Upper lobe of left lung (tissue), 4 donors: ENCODE measurements at regions not wholly inside any gene's neighbourhood (a gene's known extent, or its start where the extent isn't known, plus 50 kb on each side); places are given as distances from the start of the nearest gene placed in this dataset.

Experiments
- CTCF ChIP-seq, 6 experiments: fragments of 450-650 bp in 4 of 6; fragments of 200-600 bp in 2 of 6; sonication (generic) in 2 of 6; IDR thresholded peaks; one replicate each; pipeline ENCODE4 v1.5.1; 2016 to 2019; ENCODE audit warnings: antibody characterized with exemption in 6 of 6
- POLR2A ChIP-seq, 4 donors: fragments of 450-650 bp; IDR thresholded peaks; one replicate each; pipeline ENCODE4 v1.5.1; 2016 to 2017; ENCODE audit warnings: antibody characterized with exemption in 4 of 4, mild to moderate bottlenecking in 2 of 4
- POLR2AphosphoS5 ChIP-seq, 2 donors: sonication (generic); formaldehyde crosslinking; IDR thresholded peaks; one replicate each; pipeline ENCODE4 v1.5.1; 2017; ENCODE audit warnings: antibody characterized with exemption in 2 of 2

- TF ChIP-seq POLR2AphosphoS5 (IDR thresholded peaks at IDR 0.05) (no peak), CTCF (IDR thresholded peaks at IDR 0.05) (no peak), POLR2A (IDR thresholded peaks at IDR 0.05) (no peak)
Observed at GRCh38 chr5:73357576-73357975, 91.0 kb downstream of the FOXD1 start.
